ENCODE measurements at regions not wholly inside any gene's neighbourhood (a gene's known extent, or its start where the extent isn't known, plus 50 kb on each side); places are given as distances from the start of the nearest gene placed in this dataset.

- H3K36me3 Mint-ChIP-seq (ENCODE audit: low read depth), result no peaks in the 10 kb centered on the region
- H3K27me3 Mint-ChIP-seq (ENCODE audit: low read depth), result no peaks in the 10 kb centered on the region
- no peak overlapping the region for H3K4me3 Mint-ChIP-seq
- H3K27ac Mint-ChIP-seq, result no peak overlapping the region
- H3K9me3 Mint-ChIP-seq, result no peaks in the 10 kb centered on the region
- TF ChIP-seq CTCF (IDR thresholded peaks at IDR 0.05; ENCODE audit: unreplicated experiment in 3 of 3), result no peak
- no peaks in the 10 kb centered on the region for H3K4me1 Mint-ChIP-seq
These were observed 733.0 kb downstream of the ZPLD1 start for GRCh38 chr3:103167850-103168249.

- Mint-ChIP-seq H3K4me1 (no peaks in the 10 kb centered on the region), H3K27ac (no peak overlapping the region), H3K9me3 (no peaks in the 10 kb centered on the region), H3K36me3 (ENCODE audit: low read depth) (no peaks in the 10 kb centered on the region), H3K27me3 (ENCODE audit: low read depth) (no peaks in the 10 kb centered on the region), H3K4me3 (no peak overlapping the region)
- no peak for TF ChIP-seq CTCF (IDR thresholded peaks at IDR 0.05; ENCODE audit: unreplicated experiment in 3 of 3)
These were observed 734.5 kb downstream of the ZPLD1 start for GRCh38 chr3:103169289-103169688.

- Mint-ChIP-seq H3K36me3 (ENCODE audit: low read depth) (no peaks in the 10 kb centered on the region), H3K27me3 (ENCODE audit: low read depth) (no peaks in the 10 kb centered on the region), H3K4me3 (no peak overlapping the region), H3K27ac (no peak overlapping the region), H3K4me1 (no peaks in the 10 kb centered on the region), H3K9me3 (no peaks in the 10 kb centered on the region)
- no peak for TF ChIP-seq CTCF (IDR thresholded peaks at IDR 0.05; ENCODE audit: unreplicated experiment in 3 of 3)
These were observed 735.8 kb downstream of the ZPLD1 start for GRCh38 chr3:103170651-103171050.

- H3K36me3 Mint-ChIP-seq (ENCODE audit: low read depth), result no peaks in the 10 kb centered on the region
- H3K9me3 Mint-ChIP-seq, result peaks cover 2% of the 10 kb centered on the region
- no peaks in the 10 kb centered on the region for H3K4me1 Mint-ChIP-seq
- no peak for TF ChIP-seq CTCF (IDR thresholded peaks at IDR 0.05; ENCODE audit: unreplicated experiment in 3 of 3)
- H3K27ac Mint-ChIP-seq, result no peak overlapping the region
- no peak overlapping the region for H3K4me3 Mint-ChIP-seq
- H3K27me3 Mint-ChIP-seq (ENCODE audit: low read depth), result no peaks in the 10 kb centered on the region
These were observed 739.1 kb downstream of the ZPLD1 start for GRCh38 chr3:103173940-103174339.

GRCh38 chr3:103181160-103181559 lies 746.3 kb downstream of the ZPLD1 start:
- Mint-ChIP-seq H3K4me3 (no peak overlapping the region), H3K27me3 (ENCODE audit: low read depth) (no peaks in the 10 kb centered on the region), H3K9me3 (peaks cover 14% of the 10 kb centered on the region)

More at GRCh38 chr3:103181160-103181559, 746.3 kb downstream of the ZPLD1 start:
- Mint-ChIP-seq H3K4me1 (no peaks in the 10 kb centered on the region), H3K27ac (no peak overlapping the region), H3K36me3 (ENCODE audit: low read depth) (no peaks in the 10 kb centered on the region)
- no peak for TF ChIP-seq CTCF (IDR thresholded peaks at IDR 0.05; ENCODE audit: unreplicated experiment in 3 of 3)
